ENCODE measurements at regions not wholly inside any gene's neighbourhood (a gene's known extent, or its start where the extent isn't known, plus 50 kb on each side); places are given as distances from the start of the nearest gene placed in this dataset.

DNA sequence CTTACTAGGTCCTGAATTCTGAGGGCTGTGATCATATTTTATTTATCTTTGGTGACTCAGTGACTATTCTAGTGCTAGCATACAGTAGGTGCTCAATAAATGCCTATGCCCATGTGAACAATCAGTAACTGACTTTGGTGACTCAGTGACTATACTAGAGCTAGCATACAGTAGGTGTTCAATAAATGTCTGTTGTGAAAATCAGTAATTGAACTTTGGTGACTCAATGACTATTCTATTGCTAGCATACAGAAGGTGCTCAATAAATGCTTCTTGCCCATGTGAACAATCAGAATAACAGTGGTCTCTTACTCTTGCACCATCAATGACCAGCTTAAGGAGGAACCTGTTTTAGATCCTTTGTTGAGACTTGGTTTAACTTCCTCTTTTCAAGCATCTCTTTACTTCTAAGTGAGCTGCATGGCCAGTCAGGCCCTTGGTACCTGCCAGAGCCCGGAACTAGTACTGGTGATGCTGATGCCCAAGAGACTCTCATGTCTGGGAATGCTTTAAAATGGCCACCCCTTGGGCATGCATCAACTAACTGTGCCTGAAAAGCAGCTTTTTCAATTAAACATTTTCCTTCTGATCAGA is 214.9 kb upstream of the SPRED2 start:
- Mint-ChIP-seq H3K27me3 (no peaks in the 10 kb centered on the region), H3K4me3 (no peak overlapping the region), H3K4me1 (no peaks in the 10 kb centered on the region), H3K27ac (no peak overlapping the region), H3K9me3 (no peaks in the 10 kb centered on the region), H3K36me3 (no peaks in the 10 kb centered on the region)
- CTCF ChIA-PET = no interaction called here
- DNase-seq = no peak

DNA sequence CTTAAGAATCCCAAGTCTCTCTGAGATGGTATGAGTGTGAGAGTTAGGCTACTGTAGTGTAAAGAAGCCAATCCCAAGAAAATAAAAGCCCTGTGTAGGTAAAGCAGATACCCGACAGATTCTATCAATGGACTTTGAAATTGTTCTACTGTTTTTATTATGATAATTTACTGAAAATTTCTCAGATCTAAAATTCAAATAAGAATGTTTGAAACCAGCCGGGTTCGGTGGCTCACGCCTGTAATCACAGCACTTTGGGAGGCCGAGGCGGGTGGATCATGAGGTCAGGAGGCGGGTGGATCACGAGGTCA is 208.3 kb upstream of the SPRED2 start:
- no peak overlapping the region for H3K4me3 Mint-ChIP-seq
- DNase-seq = no peak
- no peaks in the 10 kb centered on the region for H3K36me3 Mint-ChIP-seq
- CTCF ChIA-PET = interaction anchor here (0.8 to 1.8 kb wide), 9 partner anchors 10 to 70 kb away, joined by 3 to 7 read pairs (median 3); no protein-coding TSS in a partner anchor
- H3K4me1 Mint-ChIP-seq = no peaks in the 10 kb centered on the region
- peaks cover 12% of the 10 kb centered on the region for H3K27me3 Mint-ChIP-seq
- no peak overlapping the region for H3K27ac Mint-ChIP-seq
- no peaks in the 10 kb centered on the region for H3K9me3 Mint-ChIP-seq

DNA sequence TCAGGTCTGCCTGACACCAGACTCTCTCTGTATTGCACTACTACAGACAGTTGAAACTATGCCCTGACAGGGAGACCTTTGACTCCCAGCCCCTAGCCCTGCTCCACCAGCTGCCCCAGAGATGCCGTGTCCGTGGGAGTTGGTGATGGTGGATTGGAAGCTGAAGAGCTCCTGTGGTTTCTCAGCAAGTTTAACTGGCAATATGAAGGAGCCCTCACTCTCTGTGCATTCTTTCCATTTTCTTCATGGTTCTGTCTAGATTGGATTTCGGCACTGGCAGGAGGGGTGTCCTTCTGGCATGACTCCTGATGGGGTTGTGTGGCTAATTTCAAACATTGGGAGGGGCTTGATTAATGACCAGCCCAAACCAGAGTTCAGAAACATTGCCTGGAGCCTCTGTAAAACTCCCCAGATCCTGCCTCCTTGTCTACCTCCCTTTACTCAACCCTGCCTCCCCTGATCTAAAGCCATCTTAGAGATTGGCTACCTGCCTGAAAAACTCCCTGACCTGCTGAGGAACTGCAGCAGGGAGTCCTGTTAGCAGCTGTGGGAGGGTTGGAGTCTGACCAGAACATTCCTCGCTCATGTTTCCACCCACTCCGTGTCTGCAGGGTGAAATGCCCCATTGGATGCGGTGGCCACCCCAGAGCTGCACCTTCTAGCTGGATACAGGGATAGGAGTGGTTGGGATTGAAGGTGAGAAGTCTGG is 206.9 kb upstream of the SPRED2 start:
- Mint-ChIP-seq H3K4me3 (no peak overlapping the region), H3K4me1 (no peaks in the 10 kb centered on the region), H3K27ac (no peak overlapping the region), H3K27me3 (peaks cover 12% of the 10 kb centered on the region), H3K9me3 (no peaks in the 10 kb centered on the region), H3K36me3 (no peaks in the 10 kb centered on the region)
- no peak for DNase-seq
- CTCF ChIA-PET = interaction anchor here (1.8 kb wide), 1 partner anchor 72 kb away, joined by 7 read pairs; no protein-coding TSS in a partner anchor

DNA sequence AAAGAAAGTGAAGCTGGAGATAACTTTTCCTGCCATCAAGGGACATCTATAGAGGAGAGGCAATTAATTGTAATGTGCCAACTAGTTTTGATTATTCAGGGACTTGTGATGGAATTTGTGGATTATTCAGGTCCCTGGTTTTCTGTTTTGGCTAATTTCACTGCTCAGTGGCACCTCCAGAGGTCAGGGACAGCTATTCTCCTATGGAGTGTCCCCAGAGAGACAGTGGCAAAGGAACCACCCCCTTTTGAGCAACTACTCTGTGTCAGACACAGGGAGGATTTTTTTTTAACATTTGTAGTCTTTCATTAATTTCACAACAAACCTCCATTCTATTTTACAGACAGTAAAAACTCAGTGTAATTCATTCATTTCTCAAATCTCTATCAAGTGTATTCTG is 206.0 kb upstream of the SPRED2 start:
- CTCF ChIA-PET = no interaction called here
- Mint-ChIP-seq H3K9me3 (no peaks in the 10 kb centered on the region), H3K4me1 (no peaks in the 10 kb centered on the region), H3K36me3 (no peaks in the 10 kb centered on the region), H3K27ac (no peak overlapping the region), H3K27me3 (peaks cover 12% of the 10 kb centered on the region), H3K4me3 (no peak overlapping the region)
- no peak for DNase-seq

DNA sequence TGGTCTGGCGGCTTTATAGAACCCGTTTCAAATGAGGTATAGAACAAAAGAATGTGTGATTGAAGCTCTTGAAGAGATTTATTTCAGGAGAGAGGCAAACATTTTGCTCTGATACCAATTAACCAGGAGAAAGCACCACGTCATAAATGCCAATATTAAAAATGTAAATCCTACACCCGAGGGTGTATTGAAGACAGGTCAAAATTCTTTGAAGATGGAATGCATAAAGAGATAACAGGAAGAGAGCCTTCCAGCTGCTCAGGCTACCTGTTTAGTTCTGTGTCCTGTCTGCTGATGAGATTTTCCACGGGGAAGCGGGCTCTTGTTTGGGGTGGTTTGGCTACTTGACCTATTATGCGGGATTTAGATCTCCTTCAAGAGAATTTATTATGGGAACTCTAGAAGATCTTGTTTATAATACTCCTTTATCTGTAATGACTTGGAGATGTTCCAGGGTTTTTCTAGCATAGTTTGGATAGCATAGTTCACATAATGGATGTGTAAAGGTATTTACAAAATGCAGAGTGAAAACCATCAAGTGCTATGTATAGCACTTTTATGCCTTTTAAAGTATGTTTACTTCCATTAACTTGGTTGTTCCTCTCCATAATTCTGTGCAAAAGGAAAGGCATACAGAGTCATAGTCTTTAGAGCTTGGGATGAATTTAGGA is 204.5 kb upstream of the SPRED2 start:
- no peaks in the 10 kb centered on the region for H3K4me1 Mint-ChIP-seq

DNA sequence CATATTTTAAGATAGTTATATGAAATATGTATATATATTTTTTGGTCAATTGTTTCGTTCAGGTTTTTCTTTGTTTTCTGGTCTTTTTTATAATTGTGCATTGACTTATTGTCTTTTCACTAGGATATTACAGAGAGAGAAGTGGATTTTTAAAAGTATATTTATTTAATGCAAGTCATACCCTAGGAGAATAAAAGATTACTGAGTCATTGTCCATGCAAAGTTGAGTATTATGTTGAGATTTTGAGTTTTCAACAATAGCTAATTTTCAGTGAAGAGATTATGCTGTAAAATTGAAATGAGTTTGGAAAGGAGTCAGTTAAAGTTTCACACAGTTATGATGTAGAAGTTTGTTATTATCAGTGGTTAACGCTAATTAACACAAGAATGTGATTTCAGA is 203.6 kb upstream of the SPRED2 start:
- H3K9me3 Mint-ChIP-seq = no peaks in the 10 kb centered on the region
- H3K27me3 Mint-ChIP-seq = peaks cover 12% of the 10 kb centered on the region
- H3K27ac Mint-ChIP-seq = no peak overlapping the region
- H3K4me3 Mint-ChIP-seq = no peak overlapping the region
- CTCF ChIA-PET = no interaction called here
- no peaks in the 10 kb centered on the region for H3K36me3 Mint-ChIP-seq
- H3K4me1 Mint-ChIP-seq = no peaks in the 10 kb centered on the region
- DNase-seq = no peak

More for the DNA sequence above, 204.5 kb upstream of the SPRED2 start:
- Mint-ChIP-seq H3K27me3 (peaks cover 12% of the 10 kb centered on the region), H3K27ac (no peak overlapping the region), H3K9me3 (no peaks in the 10 kb centered on the region), H3K4me3 (no peak overlapping the region), H3K36me3 (no peaks in the 10 kb centered on the region)
- CTCF ChIA-PET = no interaction called here
- no peak for DNase-seq

DNA sequence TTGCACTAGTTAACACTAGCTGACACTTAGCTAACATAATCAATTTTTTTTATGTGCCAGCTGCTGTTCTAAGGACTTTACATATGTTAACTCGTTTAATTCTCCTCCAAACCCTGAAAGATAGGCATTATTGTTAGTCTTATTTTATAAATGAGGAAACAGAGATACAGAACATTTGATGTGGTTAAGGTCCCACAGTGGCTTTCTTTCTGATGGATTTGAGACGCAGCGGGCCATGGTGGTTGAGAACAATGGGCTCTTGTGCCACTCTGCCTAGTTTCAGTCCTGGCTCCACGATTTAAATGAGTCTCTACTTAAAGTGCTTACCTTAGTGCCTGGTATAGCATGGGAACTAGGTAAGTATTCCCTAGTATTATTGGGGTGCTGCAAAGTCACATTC is 201.9 kb upstream of the SPRED2 start:
- H3K4me1 Mint-ChIP-seq = no peaks in the 10 kb centered on the region
- no peaks in the 10 kb centered on the region for H3K36me3 Mint-ChIP-seq
- no peak overlapping the region for H3K27ac Mint-ChIP-seq
- no peak overlapping the region for H3K4me3 Mint-ChIP-seq
- peaks cover 5% of the 10 kb centered on the region for H3K27me3 Mint-ChIP-seq
- no peak for DNase-seq
- no peaks in the 10 kb centered on the region for H3K9me3 Mint-ChIP-seq
- CTCF ChIA-PET = no interaction called here

DNA sequence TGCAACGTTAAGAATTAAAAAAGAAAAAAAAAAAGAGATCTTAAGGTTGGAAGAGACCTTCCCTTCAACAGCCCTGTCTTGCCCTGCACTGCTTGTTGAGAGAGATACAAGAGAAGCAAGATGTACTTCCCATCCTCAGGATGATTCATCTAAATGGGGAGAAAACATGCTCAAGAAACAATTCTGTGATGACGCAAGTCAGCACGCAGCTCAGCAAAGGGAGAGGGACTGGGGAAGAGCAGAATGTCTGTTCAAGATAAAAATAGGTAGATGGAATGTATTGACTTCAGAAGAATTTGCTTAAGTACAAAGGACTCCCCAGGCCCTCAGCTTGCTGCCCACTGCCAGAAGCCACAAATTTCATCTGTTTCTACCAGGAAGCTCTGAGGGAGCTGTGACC is 198.2 kb upstream of the SPRED2 start:
- Mint-ChIP-seq H3K36me3 (no peaks in the 10 kb centered on the region), H3K9me3 (no peaks in the 10 kb centered on the region), H3K27ac (no peak overlapping the region), H3K4me1 (no peaks in the 10 kb centered on the region), H3K4me3 (no peak overlapping the region), H3K27me3 (peaks cover 4% of the 10 kb centered on the region)
- DNase-seq = no peak
- CTCF ChIA-PET = no interaction called here

DNA sequence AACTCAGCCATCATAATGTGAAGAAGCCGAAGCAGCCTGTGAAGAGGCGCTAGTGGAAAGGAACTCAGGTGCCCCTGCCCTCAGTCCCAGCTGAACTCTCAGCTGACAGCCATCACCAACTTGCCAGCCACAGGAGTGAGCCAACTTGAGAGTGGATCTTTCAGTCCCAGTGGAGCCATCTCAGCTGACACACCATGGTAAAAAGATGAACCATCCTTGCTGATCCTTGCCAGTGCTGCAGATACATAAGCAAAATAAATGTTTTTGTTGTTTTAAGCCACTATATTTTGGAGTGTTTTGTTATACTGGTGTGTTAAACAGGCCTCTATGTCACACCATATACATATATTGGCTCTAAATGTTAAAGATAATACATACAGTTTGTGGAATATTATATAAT is 195.8 kb upstream of the SPRED2 start:
- CTCF ChIA-PET = no interaction called here
- DNase-seq = no peak
- Mint-ChIP-seq H3K36me3 (no peaks in the 10 kb centered on the region), H3K4me3 (no peak overlapping the region), H3K27ac (no peak overlapping the region), H3K4me1 (peaks cover 2% of the 10 kb centered on the region), H3K27me3 (peaks cover 11% of the 10 kb centered on the region), H3K9me3 (no peaks in the 10 kb centered on the region)

DNA sequence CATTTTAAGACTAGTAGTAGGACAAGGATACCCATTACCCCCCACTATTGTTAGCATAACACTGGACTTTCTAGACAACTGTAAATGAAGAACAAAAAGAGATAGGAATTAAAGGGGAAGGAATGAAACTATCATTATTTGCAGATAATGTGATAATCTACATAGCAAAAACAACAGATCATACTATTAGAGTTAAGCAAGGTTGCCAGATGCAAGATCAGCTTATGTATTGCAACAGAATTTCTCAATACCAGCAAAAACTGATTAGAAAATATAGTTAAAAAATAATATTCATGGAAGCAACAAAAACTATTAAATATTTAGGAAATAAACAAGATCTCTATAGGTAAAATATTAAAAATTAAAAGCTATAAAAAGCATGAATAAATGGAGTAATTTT is 194.4 kb upstream of the SPRED2 start:
- Mint-ChIP-seq H3K4me1 (peaks cover 7% of the 10 kb centered on the region), H3K9me3 (no peaks in the 10 kb centered on the region), H3K4me3 (no peak overlapping the region), H3K36me3 (no peaks in the 10 kb centered on the region), H3K27me3 (peaks cover 24% of the 10 kb centered on the region), H3K27ac (no peak overlapping the region)
- DNase-seq = no peak
- CTCF ChIA-PET = interaction anchor here (1.0 to 1.2 kb wide), 2 partner anchors 14 to 53 kb away, joined by 3 to 4 read pairs; no protein-coding TSS in a partner anchor

DNA sequence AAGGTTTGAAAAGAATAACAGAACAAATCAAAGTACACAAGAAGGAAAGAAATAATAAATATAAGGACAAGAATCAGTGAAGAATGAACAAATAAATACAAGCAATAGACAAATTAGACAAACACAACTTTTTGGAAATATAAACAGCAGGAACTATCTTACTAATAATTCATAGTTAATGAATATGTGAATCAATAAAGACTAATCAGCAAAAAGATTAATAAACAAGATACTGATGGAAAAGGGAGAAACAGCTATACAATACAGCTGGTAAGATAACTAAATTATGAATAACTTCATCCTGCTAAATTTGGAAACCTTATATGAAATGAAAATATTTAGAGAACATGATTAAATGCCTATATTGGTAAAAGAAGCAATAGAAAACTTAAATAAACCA is 193.6 kb upstream of the SPRED2 start:
- H3K27me3 Mint-ChIP-seq = peaks cover 29% of the 10 kb centered on the region
- CTCF ChIA-PET = interaction anchor here (1.9 kb wide), 1 partner anchor 14 kb away, joined by 6 read pairs; no protein-coding TSS in a partner anchor

DNA sequence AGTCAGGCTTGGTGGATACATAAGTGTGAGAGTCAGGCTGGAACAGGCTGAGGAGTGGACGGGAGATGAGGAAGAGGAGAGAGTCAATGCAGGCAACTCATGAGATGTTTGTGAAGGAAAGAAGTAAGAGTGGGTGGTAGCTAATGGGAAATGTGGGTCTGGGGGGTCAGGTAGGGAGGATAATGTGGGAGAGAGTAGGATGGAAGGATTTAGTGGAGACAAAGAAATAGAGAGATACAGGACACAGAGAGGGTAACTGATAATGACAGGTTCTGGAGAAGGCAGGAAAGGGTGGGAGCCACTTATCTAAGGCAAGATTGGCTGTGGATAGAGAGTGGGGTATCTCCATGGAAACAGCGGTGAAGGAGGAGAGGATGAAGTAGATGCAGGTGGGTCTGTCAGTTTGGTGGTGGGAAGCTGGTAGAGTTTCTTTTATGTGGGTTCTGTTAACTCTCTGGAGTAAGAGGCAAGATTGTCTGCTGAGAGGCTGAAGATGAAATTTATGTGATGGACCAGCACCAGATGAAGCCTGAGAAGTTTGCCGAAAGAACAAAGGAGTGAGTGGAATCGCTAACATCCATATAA is 190.6 kb upstream of the SPRED2 start:
- Mint-ChIP-seq H3K4me1 (peaks cover 7% of the 10 kb centered on the region), H3K9me3 (no peaks in the 10 kb centered on the region), H3K4me3 (no peak overlapping the region), H3K36me3 (no peaks in the 10 kb centered on the region), H3K27ac (no peak overlapping the region), H3K27me3 (peaks cover 38% of the 10 kb centered on the region)
- no peak for DNase-seq
- CTCF ChIA-PET = no interaction called here

More for the DNA sequence above, 193.6 kb upstream of the SPRED2 start:
- no peaks in the 10 kb centered on the region for H3K36me3 Mint-ChIP-seq
- H3K4me3 Mint-ChIP-seq = no peak overlapping the region
- no peaks in the 10 kb centered on the region for H3K9me3 Mint-ChIP-seq
- no peak for DNase-seq
- no peak overlapping the region for H3K27ac Mint-ChIP-seq
- peaks cover 7% of the 10 kb centered on the region for H3K4me1 Mint-ChIP-seq

DNA sequence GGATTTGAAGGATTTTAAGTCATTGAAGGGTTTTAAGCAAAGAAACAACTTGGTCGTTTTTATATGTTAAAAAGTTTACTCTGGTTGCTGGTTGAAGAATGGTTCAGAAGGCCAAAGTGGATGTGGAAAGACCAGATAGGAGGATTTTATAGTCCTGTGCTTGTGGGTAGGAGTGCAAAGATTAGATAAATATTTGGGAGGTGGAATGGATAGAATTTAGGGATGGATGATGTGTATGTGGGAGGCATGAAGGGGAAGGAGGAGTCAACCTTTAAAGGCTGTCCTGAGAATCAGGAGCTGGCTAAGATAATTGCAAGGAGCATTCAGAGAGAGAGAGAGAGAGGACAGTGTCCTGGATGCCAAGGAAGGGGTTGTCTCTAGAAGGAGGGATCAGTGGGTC is 190.1 kb upstream of the SPRED2 start:
- CTCF ChIA-PET = no interaction called here

DNA sequence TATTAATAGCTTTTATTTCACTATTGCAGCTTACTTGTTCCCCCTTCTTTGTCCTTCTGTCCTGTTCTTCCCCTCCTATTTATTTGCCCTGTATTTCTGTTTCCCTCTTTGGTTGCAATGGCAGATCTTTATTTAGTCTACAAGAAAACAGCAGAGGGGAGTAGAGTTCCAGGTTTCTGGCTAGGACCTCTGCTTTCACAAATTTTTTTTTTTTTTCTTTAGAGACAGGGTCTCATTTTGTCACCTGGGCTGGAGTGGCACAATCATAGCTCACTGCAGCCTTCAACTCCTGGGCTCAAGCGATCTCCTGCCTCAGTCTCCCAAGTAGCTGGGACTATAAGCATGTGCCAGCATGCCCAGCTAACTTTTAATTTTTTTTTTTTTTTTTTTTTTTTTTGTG is 188.1 kb upstream of the SPRED2 start:
- DNase-seq = no peak
- Mint-ChIP-seq H3K27ac (no peak overlapping the region), H3K9me3 (no peaks in the 10 kb centered on the region), H3K4me1 (peaks cover 7% of the 10 kb centered on the region), H3K36me3 (no peaks in the 10 kb centered on the region), H3K4me3 (no peak overlapping the region), H3K27me3 (peaks cover 36% of the 10 kb centered on the region)
- CTCF ChIA-PET = no interaction called here

More for the DNA sequence above, 190.1 kb upstream of the SPRED2 start:
- peaks cover 7% of the 10 kb centered on the region for H3K4me1 Mint-ChIP-seq
- H3K27me3 Mint-ChIP-seq = peaks cover 36% of the 10 kb centered on the region
- DNase-seq = no peak
- H3K4me3 Mint-ChIP-seq = no peak overlapping the region
- H3K36me3 Mint-ChIP-seq = no peaks in the 10 kb centered on the region
- no peak overlapping the region for H3K27ac Mint-ChIP-seq
- no peaks in the 10 kb centered on the region for H3K9me3 Mint-ChIP-seq

DNA sequence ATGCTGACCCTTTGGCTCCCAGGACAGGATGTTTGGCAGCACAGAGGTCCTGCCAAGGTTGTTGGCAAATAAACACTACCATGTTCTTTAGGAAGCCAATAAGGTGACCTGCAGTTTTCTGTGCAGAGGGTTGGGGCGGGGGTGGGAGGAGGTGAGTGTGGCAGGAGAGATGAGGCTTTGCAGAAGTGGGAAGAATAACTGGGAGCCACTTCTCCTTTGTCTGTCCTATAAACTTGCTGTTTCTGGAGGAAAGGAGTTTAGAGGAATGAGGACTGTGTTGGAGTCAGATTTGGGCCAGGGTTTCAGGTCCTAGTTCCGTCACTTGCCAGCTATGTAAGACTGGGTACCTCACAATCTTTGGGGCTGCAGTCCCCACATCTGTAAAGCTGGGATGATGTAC is 187.6 kb upstream of the SPRED2 start:
- no peak overlapping the region for H3K4me3 Mint-ChIP-seq

More for the DNA sequence above, 187.6 kb upstream of the SPRED2 start:
- CTCF ChIA-PET = no interaction called here
- H3K4me1 Mint-ChIP-seq = peaks cover 7% of the 10 kb centered on the region
- H3K27me3 Mint-ChIP-seq = peaks cover 36% of the 10 kb centered on the region
- H3K9me3 Mint-ChIP-seq = no peaks in the 10 kb centered on the region
- no peaks in the 10 kb centered on the region for H3K36me3 Mint-ChIP-seq
- H3K27ac Mint-ChIP-seq = no peak overlapping the region
- no peak for DNase-seq

All from activated naive CD4-positive, alpha-beta T cell treated with anti-CD3 and anti-CD28 coated beads, Interleukin-2, amount 10 ng/mL, durations not matched to agents 7 days and 5 days (primary cell).